ENCODE measurements at regions not wholly inside any gene's neighbourhood (a gene's known extent, or its start where the extent isn't known, plus 50 kb on each side); places are given as distances from the start of the nearest gene placed in this dataset.

GRCh38 chr15:87133704-87134103, 1054.0 kb downstream of the AGBL1 start:
- ATAC-seq (no peak), DNase-seq (ENCODE audit: low read depth in 1 of 2, low spot score in 1 of 2) (no peak), FAIRE-seq (no peak)
- no peak for TF ChIP-seq SREBF2 (IDR thresholded peaks at IDR 0.05)
- TF ChIP-seq ZFP36 (IDR thresholded peaks at IDR 0.05; ENCODE audit: borderline replicate concordance, partially characterized antibody) = no peak
- TF ChIP-seq CHD2 (IDR thresholded peaks at IDR 0.05; ENCODE audit: low read length, partially characterized antibody) = no peak
- TF ChIP-seq GATA3 (IDR thresholded peaks at IDR 0.05; ENCODE audit: borderline replicate concordance) = no peak
- TF ChIP-seq EHMT2 (IDR thresholded peaks at IDR 0.05; ENCODE audit: low read depth) = no peak
- no peak for TF ChIP-seq JUNB (IDR thresholded peaks at IDR 0.05)
- TF ChIP-seq HOXA7 (CRISPR knock-in tag; IDR thresholded peaks at IDR 0.05) = no peak
- TF ChIP-seq BHLHE40 (IDR thresholded peaks at IDR 0.05; ENCODE audit: low read depth, low read length) = no peak
- TF ChIP-seq POLR2A (IDR thresholded peaks at IDR 0.05; ENCODE audit: low read length) = no peak
- TF ChIP-seq, protein P1, sequence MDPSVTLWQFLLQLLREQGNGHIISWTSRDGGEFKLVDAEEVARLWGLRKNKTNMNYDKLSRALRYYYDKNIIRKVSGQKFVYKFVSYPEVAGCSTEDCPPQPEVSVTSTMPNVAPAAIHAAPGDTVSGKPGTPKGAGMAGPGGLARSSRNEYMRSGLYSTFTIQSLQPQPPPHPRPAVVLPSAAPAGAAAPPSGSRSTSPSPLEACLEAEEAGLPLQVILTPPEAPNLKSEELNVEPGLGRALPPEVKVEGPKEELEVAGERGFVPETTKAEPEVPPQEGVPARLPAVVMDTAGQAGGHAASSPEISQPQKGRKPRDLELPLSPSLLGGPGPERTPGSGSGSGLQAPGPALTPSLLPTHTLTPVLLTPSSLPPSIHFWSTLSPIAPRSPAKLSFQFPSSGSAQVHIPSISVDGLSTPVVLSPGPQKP (IDR thresholded peaks at IDR 0.05; ENCODE audit: low read depth, low read length) = no peak
- no peak for TF ChIP-seq NFE2L2 (conservative IDR thresholded peaks at IDR 0.05; ENCODE audit: low read length)
- no peak for TF ChIP-seq RAD21 (conservative IDR thresholded peaks at IDR 0.05 in 1 of 2, IDR thresholded peaks at IDR 0.05 in 1 of 2)
- TF ChIP-seq BCL3 (IDR thresholded peaks at IDR 0.05) = no peak
- TF ChIP-seq ESRRA (IDR thresholded peaks at IDR 0.05; ENCODE audit: borderline replicate concordance, low read length) = no peak
- TF ChIP-seq ZNF302 (CRISPR knock-in tag; IDR thresholded peaks at IDR 0.05) = no peak
- TF ChIP-seq ZSCAN20 (CRISPR knock-in tag; IDR thresholded peaks at IDR 0.05) = no peak
- no peak for TF ChIP-seq PHF8 (IDR thresholded peaks at IDR 0.05; ENCODE audit: borderline replicate concordance, low read depth)
- TF ChIP-seq, protein P2, sequence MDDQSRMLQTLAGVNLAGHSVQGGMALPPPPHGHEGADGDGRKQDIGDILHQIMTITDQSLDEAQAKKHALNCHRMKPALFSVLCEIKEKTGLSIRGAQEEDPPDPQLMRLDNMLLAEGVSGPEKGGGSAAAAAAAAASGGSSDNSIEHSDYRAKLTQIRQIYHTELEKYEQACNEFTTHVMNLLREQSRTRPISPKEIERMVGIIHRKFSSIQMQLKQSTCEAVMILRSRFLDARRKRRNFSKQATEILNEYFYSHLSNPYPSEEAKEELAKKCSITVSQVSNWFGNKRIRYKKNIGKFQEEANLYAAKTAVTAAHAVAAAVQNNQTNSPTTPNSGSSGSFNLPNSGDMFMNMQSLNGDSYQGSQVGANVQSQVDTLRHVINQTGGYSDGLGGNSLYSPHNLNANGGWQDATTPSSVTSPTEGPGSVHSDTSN (IDR thresholded peaks at IDR 0.05) = no peak
- ChIA-PET POLR2A (no interaction called here), CTCF (interaction anchor here (1.0 kb wide), 1 partner anchor 9 kb away, joined by 4 read pairs; no protein-coding TSS in a partner anchor)
- Histone ChIP-seq H3K4me2 (no peak overlapping the region), H3K9me3 (no peaks in the 10 kb centered on the region), H3K4me1 (no peaks in the 10 kb centered on the region), H3K4me3 (no peak overlapping the region), H3K27ac (no peak overlapping the region)

- CTCF ChIA-PET = no interaction called here
- Histone ChIP-seq H3K4me1 (no peaks in the 10 kb centered on the region), H3K9me3 (0 out of 3 replicates have a peak, but pooled peaks cover 3% of the 10 kb centered on the region), H3K4me2 (no peak overlapping the region), H3K27ac (no peak overlapping the region), H3K4me3 (no peak overlapping the region)
- TF ChIP-seq MAFK (IDR thresholded peaks at IDR 0.05; ENCODE audit: partially characterized antibody) (peak; percentile 75), NFE2L2 (conservative IDR thresholded peaks at IDR 0.05; ENCODE audit: low read length) (no peak)
- POLR2A ChIA-PET = no interaction called here
- DNase-seq (ENCODE audit: low read depth in 1 of 2, low spot score in 1 of 2) (no peak), FAIRE-seq (no peak), ATAC-seq (no peak)
- 2% methylated on average over 1 of the region's 1 CpG for WGBS (ENCODE audit: missing lambda C conversion rate)
Observed at GRCh38 chr15:87131067-87131466, 1051.4 kb downstream of the AGBL1 start.

- Histone ChIP-seq H3K4me2 (no peak overlapping the region), H3K4me1 (no peaks in the 10 kb centered on the region), H3K27ac (no peak overlapping the region), H3K9me3 (0 out of 3 replicates have a peak, but pooled peaks cover 3% of the 10 kb centered on the region), H3K4me3 (no peak overlapping the region)
- DNase-seq (ENCODE audit: low read depth in 1 of 2, low spot score in 1 of 2) (no peak), FAIRE-seq (no peak), ATAC-seq (no peak)
- 0% methylated on average over 1 of the region's 1 CpG for WGBS (ENCODE audit: missing lambda C conversion rate)
- ChIA-PET POLR2A (no interaction called here), CTCF (no interaction called here)
- TF ChIP-seq EHF (CRISPR knock-in tag; IDR thresholded peaks at IDR 0.05) = no peak
- no peak for TF ChIP-seq CHD4 (IDR thresholded peaks at IDR 0.05; ENCODE audit: borderline replicate concordance)
- TF ChIP-seq CTCF (IDR thresholded peaks at IDR 0.05) = no peak
- no peak for TF ChIP-seq TP53 (CRISPR knock-in tag; IDR thresholded peaks at IDR 0.05)
- TF ChIP-seq SMC3 (IDR thresholded peaks at IDR 0.05) = no peak
- TF ChIP-seq ZFP36 (IDR thresholded peaks at IDR 0.05; ENCODE audit: borderline replicate concordance, partially characterized antibody) = no peak
- no peak for TF ChIP-seq POLR2AphosphoS2 (conservative IDR thresholded peaks at IDR 0.05; ENCODE audit: low read length)
- TF ChIP-seq SREBF2 (IDR thresholded peaks at IDR 0.05) = no peak
- TF ChIP-seq JUN (IDR thresholded peaks at IDR 0.05) = no peak
- TF ChIP-seq CEBPB (IDR thresholded peaks at IDR 0.05) = no peak
- TF ChIP-seq, protein P1 (IDR thresholded peaks at IDR 0.05; ENCODE audit: low read depth, low read length) = no peak
Observed at GRCh38 chr15:87129916-87130315, 1050.2 kb downstream of the AGBL1 start.
